Vagina (tissue), 2 donors: ENCODE measurements at regions not wholly inside any gene's neighbourhood (a gene's known extent, or its start where the extent isn't known, plus 50 kb on each side); places are given as distances from the start of the nearest gene placed in this dataset.

Experiments
- POLR2A ChIP-seq, 2 donors: fragments of 450-650 bp; IDR thresholded peaks; one replicate each; pipeline ENCODE4 v1.6.1; 2017; ENCODE audit warnings: antibody characterized with exemption in 2 of 2, mild to moderate bottlenecking in 2 of 2, moderate library complexity in 2 of 2
- POLR2AphosphoS5 ChIP-seq, 2 donors: sonication (generic); formaldehyde crosslinking; IDR thresholded peaks; one replicate each; pipeline ENCODE4 v1.9.0; 2017; ENCODE audit warnings: antibody characterized with exemption in 2 of 2, mild to moderate bottlenecking in 2 of 2, low read depth in 1 of 2; ENCODE audit not compliant: insufficient read depth in 1 of 2
- TF ChIP-seq, protein P1 (sequence below), 3 experiments: fragments of 450-650 bp in 2 of 3; fragments of 200-600 bp in 1 of 3; sonication (generic) in 1 of 3; IDR thresholded peaks; one replicate each; pipeline ENCODE4 v1.5.1; 2017 to 2019; ENCODE audit warnings: antibody characterized with exemption in 3 of 3, mild to moderate bottlenecking in 2 of 3, moderate library complexity in 2 of 3

DNA sequence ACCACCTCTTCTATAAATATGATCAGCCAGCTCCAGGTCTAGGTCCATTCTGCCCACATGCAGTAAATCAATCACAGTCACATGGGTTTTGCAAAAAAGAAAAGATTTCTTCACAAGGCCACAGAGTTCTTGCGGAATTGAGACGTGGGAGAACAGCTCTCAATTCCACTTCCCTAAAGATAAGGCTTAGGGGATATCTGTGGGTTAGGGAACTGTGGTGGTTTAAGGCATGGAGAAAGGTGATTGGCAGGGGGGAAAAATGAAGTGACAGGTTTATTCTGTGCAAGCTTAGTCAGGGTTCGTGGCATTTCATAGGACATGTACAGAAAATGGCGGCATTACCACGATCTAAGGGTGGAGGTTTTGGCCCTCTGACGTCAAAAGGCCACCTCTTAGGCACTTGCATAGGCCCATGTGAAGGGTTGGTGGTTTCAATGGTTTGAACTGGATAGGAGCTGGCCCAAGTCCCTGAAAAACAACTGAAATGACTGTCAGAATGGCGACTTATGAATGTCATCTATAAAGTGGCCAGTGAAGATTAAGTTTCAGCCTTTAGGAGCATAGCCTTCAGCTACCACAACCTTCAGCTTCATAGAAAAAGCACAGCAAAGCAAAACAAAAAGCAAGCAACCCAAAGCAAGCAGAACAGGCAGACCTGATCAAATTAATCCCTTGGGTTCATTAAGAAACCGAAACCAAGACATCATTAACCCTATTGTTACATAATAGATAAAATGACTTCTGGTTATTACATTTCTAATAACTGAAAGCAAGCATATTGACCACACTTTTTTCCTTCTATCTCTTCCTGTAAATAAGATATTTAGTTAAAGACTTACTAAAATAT, 289.8 kb upstream of the SFRP2 start:
- TF ChIP-seq, protein P1, sequence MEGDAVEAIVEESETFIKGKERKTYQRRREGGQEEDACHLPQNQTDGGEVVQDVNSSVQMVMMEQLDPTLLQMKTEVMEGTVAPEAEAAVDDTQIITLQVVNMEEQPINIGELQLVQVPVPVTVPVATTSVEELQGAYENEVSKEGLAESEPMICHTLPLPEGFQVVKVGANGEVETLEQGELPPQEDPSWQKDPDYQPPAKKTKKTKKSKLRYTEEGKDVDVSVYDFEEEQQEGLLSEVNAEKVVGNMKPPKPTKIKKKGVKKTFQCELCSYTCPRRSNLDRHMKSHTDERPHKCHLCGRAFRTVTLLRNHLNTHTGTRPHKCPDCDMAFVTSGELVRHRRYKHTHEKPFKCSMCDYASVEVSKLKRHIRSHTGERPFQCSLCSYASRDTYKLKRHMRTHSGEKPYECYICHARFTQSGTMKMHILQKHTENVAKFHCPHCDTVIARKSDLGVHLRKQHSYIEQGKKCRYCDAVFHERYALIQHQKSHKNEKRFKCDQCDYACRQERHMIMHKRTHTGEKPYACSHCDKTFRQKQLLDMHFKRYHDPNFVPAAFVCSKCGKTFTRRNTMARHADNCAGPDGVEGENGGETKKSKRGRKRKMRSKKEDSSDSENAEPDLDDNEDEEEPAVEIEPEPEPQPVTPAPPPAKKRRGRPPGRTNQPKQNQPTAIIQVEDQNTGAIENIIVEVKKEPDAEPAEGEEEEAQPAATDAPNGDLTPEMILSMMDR (IDR thresholded peaks at IDR 0.05), result no peak
- TF ChIP-seq POLR2AphosphoS5 (IDR thresholded peaks at IDR 0.05; ENCODE audit: insufficient read depth in 1 of 2, low read depth in 1 of 2), result no peak
- TF ChIP-seq POLR2A (IDR thresholded peaks at IDR 0.05), result no peak
